Amygdala (tissue), 56 donors: ENCODE measurements at regions not wholly inside any gene's neighbourhood (a gene's known extent, or its start where the extent isn't known, plus 50 kb on each side); places are given as distances from the start of the nearest gene placed in this dataset.

Experiments
- DNase-seq, 56 donors: peaks; one replicate each; lab custom pipeline; 2025; lab: John Stamatoyannopoulos, UW

- DNase-seq = no peak
These were observed 786.9 kb upstream of the IGFBP3 start for GRCh38 chr7:46707973-46708372.

DNA sequence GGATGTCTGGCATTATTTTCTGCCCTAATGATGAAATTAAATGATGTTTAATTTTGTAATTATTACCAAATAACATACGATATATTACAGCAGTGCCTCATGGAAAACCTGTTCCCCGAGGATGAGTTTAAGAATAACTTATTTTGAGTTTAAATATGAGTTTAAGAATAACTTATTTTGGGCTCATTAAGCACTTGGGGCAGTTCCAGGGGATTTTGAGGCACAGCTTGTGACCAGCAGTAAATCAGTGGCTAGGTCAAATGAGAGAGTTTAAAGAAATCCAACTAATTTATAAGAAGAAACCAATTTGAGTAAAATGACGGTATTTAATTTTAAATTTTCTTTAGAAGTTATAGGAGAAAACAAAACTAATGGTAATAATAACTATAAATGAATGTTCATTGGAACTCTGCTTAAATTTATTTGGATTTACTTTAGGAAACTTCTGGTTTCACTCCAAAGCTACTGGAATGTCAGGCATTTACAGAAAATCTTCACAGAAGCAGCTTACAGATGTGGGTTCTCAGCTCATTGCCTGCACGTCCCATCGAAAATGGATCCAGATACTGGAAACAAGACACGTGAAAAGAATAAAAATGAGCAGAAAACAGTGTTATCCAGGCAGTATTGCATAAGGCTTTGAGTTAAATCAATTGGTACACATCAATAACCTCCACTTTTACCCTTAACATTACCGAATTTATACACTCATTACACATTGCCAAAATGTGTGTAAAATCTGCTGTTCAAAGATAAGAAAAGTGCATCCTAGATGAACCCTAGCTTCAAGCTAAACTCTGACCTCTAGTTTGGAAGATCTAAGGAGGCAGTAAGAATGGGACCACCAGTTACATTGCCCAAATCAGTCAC lies 784.5 kb upstream of the IGFBP3 start:
- no peak for DNase-seq

DNA sequence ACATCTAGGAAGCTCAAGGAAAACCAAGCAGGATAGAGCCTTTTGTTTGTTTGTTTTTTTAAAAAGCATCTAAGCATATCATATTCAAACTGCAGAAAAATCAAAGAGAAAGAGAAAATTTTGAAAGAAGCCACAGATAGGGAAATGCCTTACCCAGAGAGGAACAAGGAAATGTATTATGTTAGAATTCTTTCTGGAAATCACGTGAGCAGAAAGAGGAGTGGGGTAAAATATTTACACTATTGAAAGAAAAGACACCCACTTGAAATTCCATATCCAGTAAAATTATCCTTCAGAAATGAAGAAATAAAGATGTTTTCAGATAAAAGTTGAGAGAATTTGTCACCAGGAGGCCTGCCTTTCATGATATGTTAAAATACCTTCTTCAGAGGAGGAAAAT lies 775.7 kb upstream of the IGFBP3 start:
- DNase-seq = no peak

DNA sequence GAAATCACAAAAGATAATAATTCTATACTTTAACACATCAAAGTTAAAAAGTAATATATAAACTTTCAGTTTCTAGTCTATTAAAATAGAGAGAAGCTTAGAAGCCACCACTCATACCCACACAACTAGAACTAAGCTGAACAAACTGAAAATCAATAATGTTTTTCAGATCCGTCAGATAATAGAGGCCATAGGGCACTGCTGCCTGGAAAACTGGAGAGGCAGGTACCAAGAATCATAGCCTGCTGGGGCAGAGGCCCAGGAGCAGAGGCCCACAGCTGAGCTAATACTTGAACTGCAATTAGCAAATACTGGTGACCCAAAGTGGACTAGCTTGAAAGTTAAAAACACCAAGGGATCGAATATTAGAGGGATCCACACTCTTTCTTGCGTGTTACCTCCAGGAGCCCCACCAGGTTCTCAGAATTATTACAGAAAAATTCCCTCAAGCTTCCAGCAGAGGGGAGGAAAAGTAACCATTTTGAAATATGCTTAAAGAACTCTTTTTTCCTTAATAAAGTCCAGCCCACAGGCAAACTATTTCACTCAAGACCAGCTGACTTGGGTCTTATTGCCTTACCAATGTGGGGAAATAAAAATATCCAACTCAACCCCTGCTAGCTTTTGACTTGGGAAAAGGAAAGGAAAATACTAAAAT lies 774.1 kb upstream of the IGFBP3 start:
- DNase-seq = no peak

DNA sequence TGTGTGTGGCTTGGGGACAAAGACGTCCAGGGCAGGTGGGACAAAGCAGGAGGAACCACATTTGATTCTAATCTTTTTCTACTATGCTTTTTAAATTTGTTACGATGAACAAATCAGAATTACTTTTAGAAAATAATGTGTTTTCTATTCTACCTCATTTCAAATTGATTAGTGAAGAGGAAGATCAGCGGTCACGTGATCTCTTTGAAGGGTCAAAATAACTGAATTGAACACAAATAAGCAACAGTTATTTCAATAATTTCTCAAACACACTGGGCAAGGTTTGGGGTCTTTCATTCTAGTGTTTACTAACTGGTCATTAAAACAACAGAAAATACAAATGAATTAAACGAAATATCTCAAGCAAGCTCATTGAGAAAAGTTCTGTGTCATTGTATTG lies 773.0 kb upstream of the IGFBP3 start:
- DNase-seq = no peak

DNA sequence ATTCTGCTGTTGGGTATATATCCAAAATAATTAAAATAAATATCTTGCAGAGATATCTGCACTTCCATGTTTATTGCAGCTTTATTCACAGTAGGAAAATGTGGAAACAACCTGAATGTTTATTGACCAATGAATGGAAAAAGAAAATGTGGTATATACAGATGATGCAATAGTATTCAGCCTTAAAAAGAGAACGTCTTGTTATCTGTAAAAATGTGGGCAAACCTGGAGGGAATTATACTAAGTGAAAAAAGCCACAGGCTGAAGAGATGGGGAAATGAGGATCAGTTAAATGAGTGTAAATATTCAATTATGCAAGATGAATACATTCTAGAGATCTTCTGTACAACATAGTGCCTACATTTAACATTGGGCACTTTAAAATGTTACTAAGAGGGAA lies 766.1 kb upstream of the IGFBP3 start:
- no peak for DNase-seq

GRCh38 chr7:46685051-46685450 lies 764.0 kb upstream of the IGFBP3 start:
- DNase-seq = no peak

- DNase-seq = no peak
These were observed 762.0 kb upstream of the IGFBP3 start for GRCh38 chr7:46682836-46683624.

DNA sequence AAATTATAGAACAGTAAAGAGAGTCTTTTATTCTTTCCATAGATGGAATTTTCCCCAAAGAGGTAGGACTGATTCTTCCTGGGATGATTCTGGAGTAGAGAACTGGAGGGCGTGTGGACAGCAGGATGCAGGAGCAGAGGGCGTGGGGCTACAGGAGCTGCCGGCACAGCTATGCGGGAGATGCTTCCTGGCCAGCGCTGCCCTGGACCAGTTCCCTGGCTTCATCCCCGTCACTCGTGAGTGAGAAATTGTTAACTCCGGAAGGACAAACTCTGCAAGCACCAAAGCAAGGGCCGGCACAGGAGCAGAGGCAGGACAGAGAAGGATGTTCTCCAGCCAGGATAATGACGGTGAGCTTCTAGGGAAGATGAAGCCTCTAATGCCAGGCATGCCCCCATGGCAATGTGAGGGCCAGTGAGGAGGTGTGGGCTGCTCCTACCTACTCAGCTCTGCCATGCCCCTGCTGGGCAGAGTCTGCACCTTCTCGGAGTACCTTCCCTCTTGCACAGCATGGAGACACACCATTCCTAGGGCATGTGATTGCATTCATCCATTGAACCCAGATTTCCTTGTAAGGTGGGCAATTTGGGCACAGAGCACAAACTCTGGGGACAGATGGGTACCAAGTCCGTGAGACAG lies 760.9 kb upstream of the IGFBP3 start:
- no peak for DNase-seq

DNA sequence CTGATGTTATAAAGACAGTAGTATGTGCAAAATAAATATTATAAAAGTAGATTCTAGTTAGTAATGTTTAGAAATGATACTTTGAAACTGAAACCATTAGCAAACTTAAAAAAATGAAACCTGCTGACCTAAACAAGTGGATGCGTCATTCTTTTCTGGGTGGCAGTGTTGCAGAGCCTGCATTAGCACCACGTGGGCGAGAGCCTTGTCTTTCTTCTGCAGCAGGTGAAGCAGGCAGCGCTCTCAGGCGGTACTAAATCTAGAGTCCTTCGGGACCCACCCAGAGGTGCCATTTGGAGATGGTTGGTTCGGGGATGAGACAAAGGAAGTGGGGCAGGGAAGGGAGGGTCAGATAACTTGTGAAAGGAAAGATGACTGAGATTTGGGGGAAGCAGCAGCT lies 759.1 kb upstream of the IGFBP3 start:
- no peak for DNase-seq

GRCh38 chr7:46679671-46680070 lies 758.6 kb upstream of the IGFBP3 start:
- DNase-seq = no peak

GRCh38 chr7:46678421-46678820 lies 757.3 kb upstream of the IGFBP3 start:
- no peak for DNase-seq

DNA sequence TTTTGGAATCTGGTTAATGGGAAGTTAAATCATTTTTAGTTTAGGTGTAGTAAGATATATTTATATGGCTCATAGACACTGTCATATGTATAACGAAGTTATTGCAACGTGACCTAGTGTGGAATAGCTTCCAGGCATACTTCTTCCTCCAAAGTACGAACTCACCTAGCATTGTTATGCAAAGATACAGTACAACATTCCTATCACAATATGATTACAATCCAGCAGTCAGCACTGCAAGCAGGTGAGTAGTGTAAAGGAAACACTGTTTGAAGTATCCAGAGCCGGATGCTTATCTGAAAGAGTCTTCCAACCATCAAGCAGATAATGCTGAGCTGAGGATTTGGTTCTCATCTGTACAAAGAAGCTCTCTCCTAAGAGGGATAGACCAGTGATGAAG lies 754.4 kb upstream of the IGFBP3 start:
- DNase-seq = no peak

GRCh38 chr7:46672861-46673260 lies 751.8 kb upstream of the IGFBP3 start:
- no peak for DNase-seq

GRCh38 chr7:46671108-46671769 lies 750.2 kb upstream of the IGFBP3 start:
- DNase-seq = no peak

GRCh38 chr7:46669028-46669427 lies 748.0 kb upstream of the IGFBP3 start:
- no peak for DNase-seq

- no peak for DNase-seq
These were observed 743.4 kb upstream of the IGFBP3 start for GRCh38 chr7:46664453-46664852.

DNA sequence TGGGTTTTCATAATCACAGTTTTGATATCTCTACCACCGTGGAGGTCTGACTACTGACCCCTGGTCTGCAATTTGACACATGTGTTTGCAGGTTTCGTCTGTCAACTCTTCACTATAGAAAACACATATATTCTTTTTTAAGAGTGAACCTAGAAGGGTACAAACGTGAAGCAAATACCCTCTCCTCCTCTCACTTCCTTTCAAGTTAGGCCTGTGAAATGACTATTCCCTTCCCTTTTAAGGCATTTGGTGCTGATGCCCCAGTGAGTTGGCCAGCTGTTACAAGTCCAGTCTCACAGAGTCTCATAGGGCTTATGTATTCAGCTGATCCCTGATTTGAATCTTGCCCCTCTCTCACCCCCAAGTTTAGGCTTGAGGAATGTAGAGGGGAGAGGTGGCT lies 742.0 kb upstream of the IGFBP3 start:
- no peak for DNase-seq

GRCh38 chr7:46661431-46661830 lies 740.4 kb upstream of the IGFBP3 start:
- no peak for DNase-seq

GRCh38 chr7:46660402-46660980 lies 739.4 kb upstream of the IGFBP3 start:
- DNase-seq = no peak
